Epithelial cell of proximal tubule (primary cell): ENCODE measurements at regions not wholly inside any gene's neighbourhood (a gene's known extent, or its start where the extent isn't known, plus 50 kb on each side); places are given as distances from the start of the nearest gene placed in this dataset.
"Not testable (repeated sequence)": the region's sequence is repeated elsewhere in the genome, so short reads cannot be mapped to it uniquely, and the experiment has no call there.

Experiments used
- DNase-seq: peaks from one replicate; pipeline ENCODE4 v3.0.0-alpha.2; 2011; ENCODE audit warnings: low read depth
- H3K4me3 ChIP-seq: 2 replicates; pipeline ENCODE4 v1.5.1; 2011; ENCODE audit warnings: low read depth, mild to moderate bottlenecking, low read length
- TF ChIP-seq, protein P1 (sequence below): conservative IDR thresholded peaks from 2 replicates; pipeline ENCODE4 v1.5.1; 2012; ENCODE audit warnings: low read depth, mild to moderate bottlenecking, low read length

DNA sequence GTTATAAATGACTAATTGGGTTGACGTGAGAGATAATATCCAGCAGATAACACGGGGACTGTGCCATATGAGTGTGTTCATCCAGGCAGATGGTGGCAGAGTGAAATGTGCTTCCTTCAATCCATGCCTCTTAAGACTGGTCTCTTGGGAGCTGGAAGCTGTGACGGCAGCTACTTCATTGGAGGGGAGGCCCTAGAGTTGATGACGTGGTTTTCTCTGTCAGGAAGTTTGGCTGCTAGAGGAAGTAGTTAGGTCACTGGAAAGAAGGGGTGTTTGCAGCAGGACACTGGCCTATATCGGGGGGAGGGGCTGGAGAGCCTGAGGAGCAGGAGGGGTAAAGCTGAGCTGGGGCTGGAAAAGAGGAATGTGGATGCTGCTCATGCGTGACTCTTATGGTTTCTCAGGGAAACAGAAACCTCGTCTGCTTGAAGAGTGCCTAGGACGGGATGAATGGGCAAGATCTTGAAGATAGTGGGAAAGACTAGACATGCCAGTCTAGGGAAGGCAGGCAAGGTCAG, 3051.6 kb downstream of the RPIA start:
- not testable (repeated sequence) for DNase-seq, H3K4me3 ChIP-seq

DNA sequence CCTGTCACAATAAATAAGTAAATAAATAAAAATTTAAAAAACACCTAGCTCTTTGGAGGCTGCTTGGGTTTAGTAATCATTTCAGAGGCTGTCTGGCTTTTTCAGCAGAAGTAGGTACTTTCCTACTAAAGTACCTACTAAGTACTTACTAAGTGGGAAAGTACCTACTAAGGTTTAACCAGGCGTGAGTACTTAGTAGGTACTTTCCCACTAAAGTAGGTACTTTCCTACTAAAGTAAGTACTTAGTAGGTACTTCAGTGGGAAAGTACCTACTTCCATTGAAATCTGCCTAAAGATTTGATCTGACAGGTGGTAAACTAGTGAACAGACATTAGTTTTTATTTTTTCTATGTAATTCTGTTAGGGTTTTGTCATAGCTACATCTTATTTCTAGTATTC, 3052.4 kb downstream of the RPIA start:
- not testable (repeated sequence) for H3K4me3 ChIP-seq, DNase-seq

DNA sequence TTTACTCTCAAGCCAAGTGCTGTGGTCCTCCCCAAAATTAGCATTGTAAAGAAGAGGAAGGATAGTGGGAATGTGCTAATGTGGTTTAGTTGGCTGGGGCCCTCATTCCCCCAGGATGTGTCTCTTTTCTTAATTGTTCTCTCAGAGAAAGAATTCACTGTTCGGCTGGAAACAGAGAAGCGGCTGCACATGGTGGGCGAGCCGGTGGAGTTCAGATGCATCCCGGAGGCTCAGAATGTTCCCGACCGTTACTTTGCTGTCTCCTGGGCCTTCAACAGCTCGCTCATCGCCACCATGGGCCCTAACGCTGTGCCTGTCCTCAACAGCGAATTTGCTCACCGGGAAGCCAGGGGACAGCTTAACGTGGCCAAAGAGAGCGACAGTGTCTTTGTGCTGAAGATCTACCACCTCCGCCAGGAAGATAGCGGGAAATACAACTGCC, 3053.2 kb downstream of the RPIA start:
- H3K4me3 ChIP-seq, DNase-seq: not testable (repeated sequence)

DNA sequence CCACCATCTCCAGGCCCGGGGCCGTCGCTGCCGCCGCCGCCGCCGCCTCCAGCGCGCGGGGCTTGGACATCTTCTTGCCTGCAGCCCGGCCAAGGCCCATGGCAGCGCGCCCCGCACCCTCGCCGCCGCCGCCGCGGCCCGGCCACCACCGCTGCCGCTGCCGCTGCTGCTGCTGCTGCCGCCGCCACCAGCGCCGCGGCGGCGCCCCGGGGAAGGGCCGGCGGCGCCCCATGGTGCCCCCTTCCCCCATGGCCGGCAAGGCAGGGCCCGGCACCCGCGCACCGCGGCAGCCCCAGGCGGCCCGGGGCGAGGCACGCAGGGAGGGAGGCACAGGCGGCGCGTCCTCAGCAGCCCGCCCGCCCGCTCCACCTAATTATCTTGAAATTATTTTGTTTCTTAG, 3057.4 kb downstream of the RPIA start:
- TF ChIP-seq, protein P1, sequence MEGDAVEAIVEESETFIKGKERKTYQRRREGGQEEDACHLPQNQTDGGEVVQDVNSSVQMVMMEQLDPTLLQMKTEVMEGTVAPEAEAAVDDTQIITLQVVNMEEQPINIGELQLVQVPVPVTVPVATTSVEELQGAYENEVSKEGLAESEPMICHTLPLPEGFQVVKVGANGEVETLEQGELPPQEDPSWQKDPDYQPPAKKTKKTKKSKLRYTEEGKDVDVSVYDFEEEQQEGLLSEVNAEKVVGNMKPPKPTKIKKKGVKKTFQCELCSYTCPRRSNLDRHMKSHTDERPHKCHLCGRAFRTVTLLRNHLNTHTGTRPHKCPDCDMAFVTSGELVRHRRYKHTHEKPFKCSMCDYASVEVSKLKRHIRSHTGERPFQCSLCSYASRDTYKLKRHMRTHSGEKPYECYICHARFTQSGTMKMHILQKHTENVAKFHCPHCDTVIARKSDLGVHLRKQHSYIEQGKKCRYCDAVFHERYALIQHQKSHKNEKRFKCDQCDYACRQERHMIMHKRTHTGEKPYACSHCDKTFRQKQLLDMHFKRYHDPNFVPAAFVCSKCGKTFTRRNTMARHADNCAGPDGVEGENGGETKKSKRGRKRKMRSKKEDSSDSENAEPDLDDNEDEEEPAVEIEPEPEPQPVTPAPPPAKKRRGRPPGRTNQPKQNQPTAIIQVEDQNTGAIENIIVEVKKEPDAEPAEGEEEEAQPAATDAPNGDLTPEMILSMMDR: no peak
- no peak overlapping the region for H3K4me3 ChIP-seq
- no peak for DNase-seq

DNA sequence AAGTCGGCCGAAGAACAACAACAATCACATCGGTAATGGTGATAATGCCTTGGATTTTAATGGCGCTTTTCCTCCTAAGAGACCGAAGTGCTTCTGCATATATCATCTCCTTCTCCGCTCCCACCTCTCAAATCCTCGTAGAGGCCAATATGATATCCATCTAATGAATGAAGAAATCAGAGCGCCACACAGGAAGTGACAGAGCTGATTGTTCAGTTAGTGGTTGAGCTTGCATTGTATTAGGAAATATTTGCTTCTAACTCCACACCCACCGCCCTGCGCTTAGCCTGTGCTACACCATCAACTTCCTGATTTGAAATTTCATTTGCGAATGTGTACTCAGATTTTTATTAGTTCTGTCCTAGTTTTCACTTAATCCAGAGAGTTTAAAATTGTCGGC, 3058.2 kb downstream of the RPIA start:
- not testable (repeated sequence) for H3K4me3 ChIP-seq, DNase-seq

DNA sequence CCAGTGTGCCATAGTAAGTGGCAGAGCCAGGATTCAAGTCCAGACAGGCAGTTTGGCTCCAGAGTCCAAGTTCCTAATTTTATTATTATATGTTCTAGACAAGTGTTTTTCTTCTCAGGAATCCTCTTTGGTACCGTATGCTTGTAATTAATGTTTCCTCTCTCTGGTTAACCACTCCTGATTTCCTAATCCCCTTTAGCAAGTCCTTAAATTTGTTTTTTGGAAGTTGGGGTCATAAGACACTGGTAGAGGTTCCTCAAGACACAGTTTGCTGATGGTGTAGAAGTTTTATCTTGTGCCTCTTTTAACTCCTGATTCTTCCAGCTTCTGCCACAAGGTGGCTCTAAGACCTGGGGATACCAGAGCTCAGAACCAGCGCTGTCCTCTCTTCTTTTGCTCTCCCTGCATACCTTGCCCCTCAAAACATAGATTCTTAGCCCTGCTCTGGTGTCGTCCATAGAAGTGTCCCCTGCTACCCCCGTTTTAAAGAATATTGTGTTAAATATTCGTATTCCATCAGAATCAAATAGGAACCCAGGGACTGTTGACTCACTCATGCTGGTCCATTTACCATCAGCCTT, 3068.0 kb downstream of the RPIA start:
- not testable (repeated sequence) for DNase-seq, H3K4me3 ChIP-seq
- TF ChIP-seq, protein P1: peak; percentile 28

DNA sequence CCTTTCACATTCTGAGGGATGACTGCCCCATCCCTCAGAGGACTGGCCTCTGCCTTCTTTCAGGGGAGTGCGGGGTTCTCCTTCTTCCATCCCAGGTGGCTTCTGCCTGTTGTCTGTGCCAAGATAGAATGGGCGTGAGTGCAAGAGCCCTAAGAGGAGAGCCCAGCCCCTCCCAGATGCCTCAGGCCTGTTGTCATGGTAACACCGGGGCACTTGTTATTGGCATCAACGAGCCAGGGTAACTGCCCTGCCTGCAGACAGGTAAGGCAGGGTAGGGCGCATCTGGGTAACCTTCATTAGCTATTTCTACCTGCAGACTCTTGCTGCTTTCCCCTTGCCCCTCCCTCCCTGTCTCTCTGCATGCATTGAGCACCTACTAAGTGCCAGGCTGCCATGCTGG, 3069.2 kb downstream of the RPIA start:
- DNase-seq, H3K4me3 ChIP-seq: not testable (repeated sequence)

DNA sequence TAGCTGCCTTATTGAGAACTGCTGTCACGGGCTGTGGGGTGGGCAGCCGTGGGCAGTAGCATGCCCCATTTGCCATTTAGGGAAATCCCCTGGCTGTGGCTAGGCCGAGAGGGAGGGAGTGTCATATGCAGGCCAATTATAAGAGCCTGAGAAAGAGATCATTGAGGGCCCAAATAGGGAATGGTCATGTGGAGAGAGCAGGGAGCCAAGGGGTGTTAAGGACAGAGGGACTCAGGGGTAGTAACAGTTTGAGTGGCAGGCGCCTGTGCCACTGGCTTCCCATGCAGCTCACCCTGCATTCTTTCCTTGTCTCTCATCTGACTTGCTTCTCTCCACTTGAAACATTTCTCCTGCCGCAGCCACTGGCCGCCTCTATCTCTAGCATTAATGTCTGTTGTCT, 3070.8 kb downstream of the RPIA start:
- not testable (repeated sequence) for DNase-seq, H3K4me3 ChIP-seq

DNA sequence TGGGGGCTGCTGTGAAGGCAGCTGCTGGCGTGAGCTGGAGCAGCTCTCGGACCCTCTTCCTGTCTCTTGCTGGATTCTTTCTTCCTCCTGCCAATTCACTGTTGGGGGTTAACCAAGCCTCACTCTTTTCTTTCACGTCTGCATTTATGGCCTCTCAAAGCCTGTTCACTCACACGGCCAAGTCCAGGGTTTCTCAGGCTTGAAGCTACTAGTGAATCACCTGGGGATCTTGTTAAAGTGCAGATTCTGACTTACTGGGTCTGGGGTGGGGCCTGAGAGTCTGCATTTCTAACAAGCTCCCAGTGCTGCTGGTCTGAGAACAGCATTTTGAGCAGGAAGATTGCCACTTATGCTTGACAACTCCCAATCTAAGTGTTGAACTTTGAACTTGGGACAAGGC, 3072.2 kb downstream of the RPIA start:
- not testable (repeated sequence) for H3K4me3 ChIP-seq, DNase-seq

DNA sequence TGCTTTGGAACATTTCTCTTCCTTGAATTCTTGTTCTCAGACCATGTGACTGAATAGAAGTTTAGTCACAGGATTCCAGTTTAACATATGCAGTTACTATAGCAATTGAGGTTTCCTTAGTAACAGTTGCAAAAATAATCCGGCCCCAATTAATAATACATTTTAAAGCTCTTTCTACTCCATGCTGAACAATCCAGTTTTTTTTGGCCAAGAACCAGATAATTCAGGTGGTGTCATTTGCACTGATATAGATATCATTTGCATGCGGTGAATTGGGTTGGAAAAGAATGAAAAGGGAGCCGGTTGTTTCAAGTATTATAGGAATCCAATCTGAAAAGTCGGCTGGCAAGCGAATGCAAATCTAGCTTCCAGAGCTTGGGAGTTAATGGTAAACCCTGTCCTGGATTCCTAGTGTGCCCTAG, 3073.1 kb downstream of the RPIA start:
- H3K4me3 ChIP-seq: not testable (repeated sequence)
- DNase-seq: peak; percentile 30

DNA sequence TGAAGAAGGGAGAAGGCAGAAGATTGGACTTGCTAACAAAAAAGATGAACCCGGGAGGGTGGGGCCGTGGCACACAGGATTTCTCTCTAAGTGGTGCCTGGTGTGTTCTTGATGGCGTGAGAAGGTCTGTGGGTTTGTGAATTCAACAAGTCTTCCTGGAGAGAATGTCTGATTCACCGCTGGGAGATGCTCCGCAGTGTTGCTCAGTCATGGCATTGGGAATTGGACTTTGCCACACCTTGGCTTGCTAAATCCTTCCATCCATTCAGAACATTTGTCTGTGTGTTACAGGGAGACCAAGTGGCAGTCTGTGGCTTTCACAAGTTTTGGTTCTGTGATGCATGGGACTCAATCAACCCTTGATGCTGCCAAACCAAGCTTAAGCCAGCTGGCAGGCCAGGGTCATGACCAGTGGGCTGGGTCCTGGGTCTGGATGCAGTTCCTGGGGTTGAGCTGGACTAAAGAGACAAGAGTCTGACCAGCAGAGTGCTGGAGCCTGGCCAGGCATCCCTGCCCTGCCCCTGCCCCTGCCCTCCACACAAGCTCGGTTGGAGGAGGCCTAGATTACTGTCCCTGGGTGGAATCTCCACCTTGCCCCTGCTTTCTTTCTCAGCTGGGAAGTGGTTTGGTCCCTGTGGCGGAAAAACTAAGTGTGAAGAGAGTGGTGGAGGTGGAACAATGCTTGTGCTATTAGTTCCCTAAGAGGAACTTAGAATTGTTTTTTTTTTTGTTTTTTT, 3073.7 kb downstream of the RPIA start:
- H3K4me3 ChIP-seq, DNase-seq: not testable (repeated sequence)

DNA sequence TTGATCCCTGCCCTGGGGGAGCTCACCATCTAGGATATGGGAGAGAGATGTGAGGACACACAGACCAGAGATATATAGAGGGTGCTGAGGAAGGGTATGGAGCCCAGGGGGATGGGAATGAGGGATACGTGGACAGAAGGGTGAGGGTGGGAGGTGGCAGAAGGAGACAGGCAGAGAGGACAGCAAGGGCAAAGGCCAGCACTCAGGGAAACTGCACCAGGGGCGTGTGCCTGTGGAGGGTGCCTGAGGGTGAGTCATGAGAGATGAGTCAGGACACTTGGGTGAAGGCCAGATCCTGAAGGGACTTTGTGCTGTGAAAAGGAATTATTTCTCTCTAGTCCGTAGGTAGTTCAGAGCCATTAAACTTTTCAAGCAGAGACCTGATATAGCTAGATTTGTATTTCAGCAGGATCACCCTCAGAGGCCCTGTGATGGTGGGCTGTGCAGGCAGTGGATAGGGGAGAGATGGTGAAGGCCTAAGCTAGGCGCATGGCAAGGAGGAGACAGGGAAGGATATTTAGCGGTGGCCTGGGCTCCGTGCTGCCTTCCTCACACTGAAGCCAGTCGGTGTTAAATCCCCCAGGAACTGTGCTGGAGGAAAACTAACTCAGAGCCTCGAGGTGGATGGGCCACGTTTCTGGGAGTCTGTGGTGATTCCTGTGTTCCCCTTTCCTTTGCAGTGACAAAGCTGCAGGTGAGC, 3075.0 kb downstream of the RPIA start:
- DNase-seq: peak; percentile 58
- H3K4me3 ChIP-seq: not testable (repeated sequence)

DNA sequence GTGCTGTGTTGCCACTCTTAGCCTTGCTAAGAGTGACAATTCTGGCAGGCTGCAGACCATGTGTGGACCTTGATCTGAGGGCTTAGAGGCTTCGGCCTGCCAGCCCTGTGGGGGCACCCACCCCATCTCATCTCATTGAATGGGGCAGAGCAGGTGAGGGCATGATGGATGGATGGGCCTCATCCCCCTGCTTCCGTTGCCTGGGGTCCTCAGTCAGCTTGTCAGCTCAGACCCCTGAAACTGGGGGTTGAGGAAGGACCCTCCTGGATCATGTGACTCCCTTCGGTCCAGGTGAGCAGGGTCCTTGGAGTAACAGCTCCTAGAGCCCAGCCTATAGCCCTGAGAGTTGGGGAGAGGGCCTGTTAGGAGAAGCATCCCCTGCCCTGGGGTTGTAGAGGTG, 3076.8 kb downstream of the RPIA start:
- DNase-seq, H3K4me3 ChIP-seq: not testable (repeated sequence)

DNA sequence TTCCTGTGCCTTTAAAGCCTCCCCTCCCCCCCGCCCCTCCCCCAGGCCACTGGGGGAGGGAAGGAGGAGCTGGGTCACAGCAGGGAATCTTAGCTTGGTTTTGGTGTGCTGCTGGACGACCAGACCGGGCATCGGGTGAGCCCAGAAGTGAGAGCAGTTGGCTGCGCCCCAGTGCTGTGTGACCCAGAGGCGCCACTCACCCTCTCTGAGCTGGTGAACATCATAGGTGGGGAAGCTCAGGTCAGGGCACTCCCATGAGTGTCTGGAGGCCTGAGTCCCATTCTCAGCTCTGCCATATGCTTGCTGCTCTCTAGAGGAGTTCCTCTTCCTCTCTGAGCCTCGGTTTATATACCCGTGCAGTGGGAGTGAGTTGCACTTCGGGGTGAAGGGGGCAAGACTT, 3077.5 kb downstream of the RPIA start:
- peak overlapping the region; percentile 29 for H3K4me3 ChIP-seq
- DNase-seq: not testable (repeated sequence)

DNA sequence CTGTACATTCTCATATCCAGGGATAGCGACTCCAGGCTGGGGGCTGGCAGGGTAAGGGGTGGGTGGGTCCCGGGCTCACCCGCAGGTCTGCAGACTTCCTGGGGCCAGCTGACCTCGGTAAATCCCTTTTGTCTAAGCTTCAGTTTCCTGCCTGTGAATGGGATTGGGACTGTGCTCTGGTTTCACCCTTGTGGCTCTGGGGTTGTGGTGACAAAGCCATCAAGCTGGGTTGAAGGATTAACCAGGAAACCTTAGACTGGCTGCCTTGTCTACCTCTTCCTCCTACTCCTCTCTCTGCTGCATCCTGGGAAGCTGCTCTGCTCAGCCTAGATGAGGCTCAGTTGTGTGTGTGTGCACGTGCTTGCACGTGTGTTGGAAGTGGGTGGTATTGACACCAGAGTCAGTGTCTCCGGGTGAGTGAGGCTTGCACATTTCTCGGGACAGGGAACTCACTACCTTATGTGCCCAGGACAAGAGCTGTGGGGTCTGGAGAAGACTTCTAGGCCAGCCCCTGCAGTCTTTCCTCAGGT, 3078.6 kb downstream of the RPIA start:
- H3K4me3 ChIP-seq, DNase-seq: not testable (repeated sequence)

DNA sequence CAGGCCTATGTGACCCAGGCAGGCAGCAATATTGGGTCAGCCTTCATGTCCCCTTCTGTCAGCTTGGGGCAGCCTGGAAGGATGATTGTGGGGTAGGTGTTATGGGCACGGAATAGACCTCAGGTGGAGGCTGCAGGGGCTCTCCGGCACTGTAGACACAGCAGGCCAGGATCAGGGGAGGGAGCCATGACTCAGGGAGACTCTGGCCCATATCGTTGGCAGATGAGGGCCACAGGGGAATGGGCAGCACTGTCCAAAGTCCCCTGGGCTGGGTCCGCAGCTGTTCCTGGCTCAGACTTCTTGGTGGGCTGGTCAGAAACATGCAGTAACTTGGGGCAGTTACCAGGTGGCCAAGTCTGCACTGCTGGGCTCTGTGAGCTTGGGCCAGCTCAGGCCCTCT, 3080.1 kb downstream of the RPIA start:
- H3K4me3 ChIP-seq, DNase-seq: not testable (repeated sequence)
